BJ (cell line): ENCODE measurements at regions not wholly inside any gene's neighbourhood (a gene's known extent, or its start where the extent isn't known, plus 50 kb on each side); places are given as distances from the start of the nearest gene placed in this dataset.

Source experiments
- CTCF ChIA-PET: fragments of 350-600 bp; formaldehyde crosslinking; extraction: SDS; loops from one replicate; lab custom pipeline; 2021; ENCODE audit warnings: antibody characterized with exemption, inconsistent platforms; lab: Yijun Ruan, JAX
- POLR2A ChIA-PET: fragments of 300-600 bp; sonication (Branson Sonifier 250); formaldehyde crosslinking; extraction: SDS; loops from one replicate; lab custom pipeline; 2021; ENCODE audit warnings: antibody characterized with exemption; lab: Charles Lee
- DNase-seq: peaks from one replicate; pipeline ENCODE4 v3.0.0-alpha.2; 2011; ENCODE audit warnings: low read depth
- H3K27me3 ChIP-seq: 2 replicates; pipeline ENCODE4 v1.6.0; 2011; ENCODE audit warnings: low read length; ENCODE audit not compliant: control insufficient read depth, insufficient read depth
- H3K36me3 ChIP-seq: 2 replicates; pipeline ENCODE4 v1.5.1; 2011; ENCODE audit warnings: low read length; ENCODE audit not compliant: control insufficient read depth, insufficient read depth
- H3K4me3 ChIP-seq: 2 replicates; pipeline ENCODE4 v1.5.1; 2011; ENCODE audit warnings: low read depth, mild to moderate bottlenecking, control low read depth, low read length
- TF ChIP-seq, protein P1 (sequence below): IDR thresholded peaks from 2 replicates; pipeline ENCODE4 v1.5.1; 2011; ENCODE audit warnings: low read depth, mild to moderate bottlenecking, control low read depth, inconsistent platforms, low read length, moderate library complexity; ENCODE audit not compliant: insufficient read depth

DNA sequence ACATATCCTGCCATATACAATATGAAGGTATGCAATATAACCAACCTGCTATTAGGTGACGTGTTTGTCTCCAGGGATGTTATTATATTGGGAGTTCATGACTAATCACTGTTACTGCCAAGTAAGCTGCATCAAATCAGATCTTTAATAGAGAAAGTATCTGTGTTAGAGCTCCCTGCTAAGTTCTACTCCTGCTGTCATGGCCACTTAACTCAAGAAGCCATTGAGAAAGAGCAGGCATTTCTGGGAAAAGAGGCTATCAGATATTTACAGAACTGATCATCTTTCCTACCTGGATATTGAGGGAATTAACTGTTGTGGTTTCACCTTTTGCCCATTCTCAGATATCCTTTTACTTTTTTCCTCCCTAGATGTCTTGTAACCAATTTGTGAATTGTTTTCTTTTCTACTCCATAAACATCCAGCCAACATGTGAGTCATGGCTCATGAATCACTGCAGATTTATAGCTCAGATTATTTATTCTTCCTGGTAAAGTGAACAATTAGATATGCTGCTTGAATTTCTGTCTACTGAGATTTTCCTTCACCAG is 634.8 kb upstream of the FAM174A start:
- H3K4me3 ChIP-seq, result no peak overlapping the region
- POLR2A ChIA-PET, result no interaction called here
- CTCF ChIA-PET, result no interaction called here
- TF ChIP-seq, protein P1, sequence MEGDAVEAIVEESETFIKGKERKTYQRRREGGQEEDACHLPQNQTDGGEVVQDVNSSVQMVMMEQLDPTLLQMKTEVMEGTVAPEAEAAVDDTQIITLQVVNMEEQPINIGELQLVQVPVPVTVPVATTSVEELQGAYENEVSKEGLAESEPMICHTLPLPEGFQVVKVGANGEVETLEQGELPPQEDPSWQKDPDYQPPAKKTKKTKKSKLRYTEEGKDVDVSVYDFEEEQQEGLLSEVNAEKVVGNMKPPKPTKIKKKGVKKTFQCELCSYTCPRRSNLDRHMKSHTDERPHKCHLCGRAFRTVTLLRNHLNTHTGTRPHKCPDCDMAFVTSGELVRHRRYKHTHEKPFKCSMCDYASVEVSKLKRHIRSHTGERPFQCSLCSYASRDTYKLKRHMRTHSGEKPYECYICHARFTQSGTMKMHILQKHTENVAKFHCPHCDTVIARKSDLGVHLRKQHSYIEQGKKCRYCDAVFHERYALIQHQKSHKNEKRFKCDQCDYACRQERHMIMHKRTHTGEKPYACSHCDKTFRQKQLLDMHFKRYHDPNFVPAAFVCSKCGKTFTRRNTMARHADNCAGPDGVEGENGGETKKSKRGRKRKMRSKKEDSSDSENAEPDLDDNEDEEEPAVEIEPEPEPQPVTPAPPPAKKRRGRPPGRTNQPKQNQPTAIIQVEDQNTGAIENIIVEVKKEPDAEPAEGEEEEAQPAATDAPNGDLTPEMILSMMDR, result no peak
- H3K27me3 ChIP-seq, result no peaks in the 10 kb centered on the region
- no peak for DNase-seq
- H3K36me3 ChIP-seq, result no peaks in the 10 kb centered on the region

DNA sequence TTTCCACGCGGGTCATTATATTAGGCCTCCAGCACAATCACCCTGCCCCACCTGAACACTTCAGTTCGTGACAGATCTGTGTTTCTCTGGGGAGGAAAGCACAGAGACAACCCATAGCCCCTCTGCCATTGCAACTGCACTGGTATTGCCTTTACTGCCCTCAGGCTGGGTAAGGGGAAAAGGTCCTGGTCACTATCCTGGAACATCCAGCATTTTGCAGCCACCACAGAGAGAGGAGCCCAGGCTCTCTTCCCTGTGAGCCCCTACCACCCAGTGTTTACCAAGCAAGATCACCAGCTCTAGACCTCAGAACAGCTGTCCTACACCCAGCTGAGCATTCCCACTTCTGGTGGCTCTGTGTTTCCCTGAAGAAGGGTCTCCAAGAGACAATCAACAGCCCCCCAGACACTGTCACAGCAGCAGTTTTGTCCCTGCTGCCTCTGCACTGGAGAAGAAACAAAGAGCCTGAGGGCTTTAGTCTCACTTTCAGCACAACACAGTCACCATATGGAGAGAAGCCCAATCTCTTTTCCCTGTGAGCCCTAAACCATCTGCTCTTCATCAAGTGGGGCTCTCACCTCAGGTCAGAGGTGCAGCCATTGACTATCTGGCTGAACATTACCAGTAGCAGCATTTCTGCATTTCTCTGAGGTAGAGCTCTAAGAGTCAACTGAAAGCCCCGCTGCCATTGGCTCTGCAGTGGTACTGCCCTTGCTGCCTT is 655.2 kb upstream of the FAM174A start:
- Histone ChIP-seq H3K4me3 (no peak overlapping the region), H3K27me3 (no peaks in the 10 kb centered on the region), H3K36me3 (no peaks in the 10 kb centered on the region)
- DNase-seq, result no peak
- POLR2A ChIA-PET, result no interaction called here
- CTCF ChIA-PET, result no interaction called here
- TF ChIP-seq, protein P1, result no peak

DNA sequence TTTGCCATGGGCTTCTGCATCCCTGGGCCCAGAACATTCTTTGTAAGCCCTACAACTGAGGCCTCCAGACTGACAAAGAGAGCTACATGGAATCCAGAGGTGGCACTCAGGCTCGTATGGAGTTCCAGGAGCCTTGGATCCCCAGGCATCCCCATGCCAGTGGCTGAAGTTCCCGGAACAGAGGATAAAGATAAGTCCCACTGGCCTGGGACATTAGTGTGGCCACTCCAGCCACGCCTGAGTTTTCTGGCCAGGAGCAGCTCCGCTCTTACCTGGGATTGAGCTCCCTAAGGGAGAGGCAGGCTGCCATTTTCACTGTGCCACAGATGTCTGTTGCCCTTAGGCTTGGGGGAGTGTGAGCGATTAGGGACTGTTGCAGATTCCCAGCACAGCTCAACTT is 656.3 kb upstream of the FAM174A start:
- Histone ChIP-seq H3K4me3 (no peak overlapping the region), H3K36me3 (no peaks in the 10 kb centered on the region), H3K27me3 (no peaks in the 10 kb centered on the region)
- TF ChIP-seq, protein P1, result no peak
- ChIA-PET CTCF (no interaction called here), POLR2A (no interaction called here)
- no peak for DNase-seq

DNA sequence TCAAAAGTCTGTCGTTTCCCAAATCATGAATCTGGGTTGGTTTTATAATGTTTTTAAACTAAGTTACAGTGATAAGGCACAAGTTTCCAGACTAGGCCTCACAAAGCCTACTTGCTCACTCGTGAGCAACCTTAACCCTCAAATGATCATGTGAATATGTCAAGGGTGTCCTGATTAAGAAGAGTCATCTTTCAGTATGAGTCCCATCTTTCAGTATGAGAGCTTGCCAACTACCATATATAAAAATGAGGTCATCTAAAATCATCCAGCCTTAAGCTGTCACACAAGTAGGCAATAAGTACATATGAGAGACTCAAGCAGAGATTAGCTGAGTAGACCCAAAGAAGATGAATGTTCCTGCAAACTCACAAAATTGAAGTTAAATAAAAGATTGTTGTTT is 668.4 kb upstream of the FAM174A start:
- CTCF ChIA-PET, result no interaction called here
- DNase-seq, result no peak
- POLR2A ChIA-PET, result no interaction called here

DNA sequence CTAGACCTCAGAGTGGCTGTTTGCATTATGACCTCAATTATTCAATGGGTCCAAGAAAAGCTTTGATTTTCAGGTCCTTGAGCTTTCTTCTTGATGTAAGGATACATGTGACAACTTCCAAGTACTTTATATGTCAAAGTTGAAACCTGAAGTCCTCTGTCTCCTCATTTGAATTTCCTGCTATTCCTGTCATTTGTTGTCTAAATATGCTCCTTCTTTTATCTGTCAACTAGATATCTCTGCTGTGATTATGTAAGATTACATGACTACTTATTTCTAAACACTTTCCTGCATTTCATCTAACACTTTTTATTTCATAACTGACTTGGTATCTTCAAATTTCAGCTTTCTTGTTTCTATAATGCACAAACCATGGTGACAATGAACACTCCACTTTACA is 670.0 kb upstream of the FAM174A start:
- ChIA-PET POLR2A (no interaction called here), CTCF (no interaction called here)
- no peak overlapping the region for H3K4me3 ChIP-seq
- H3K36me3 ChIP-seq, result no peaks in the 10 kb centered on the region
- TF ChIP-seq, protein P1, result no peak
- H3K27me3 ChIP-seq, result no peaks in the 10 kb centered on the region
- no peak for DNase-seq

More for the DNA sequence above, 668.4 kb upstream of the FAM174A start:
- H3K27me3 ChIP-seq, result no peaks in the 10 kb centered on the region
- TF ChIP-seq, protein P1, result no peak
- no peaks in the 10 kb centered on the region for H3K36me3 ChIP-seq
- H3K4me3 ChIP-seq, result no peak overlapping the region
